GM12878 (cell line): ENCODE measurements at regions not wholly inside any gene's neighbourhood (a gene's known extent, or its start where the extent isn't known, plus 50 kb on each side); places are given as distances from the start of the nearest gene placed in this dataset.

Experiments
- CTCF ChIP-seq, 3 experiments: IDR thresholded peaks in 2 of 3; conservative IDR thresholded peaks in 1 of 3; 2 replicates each; pipeline ENCODE4 v1.5.1; 2011; ENCODE audit warnings: low read depth in 3 of 3, low read length in 3 of 3, mild to moderate bottlenecking in 3 of 3, control low read depth in 2 of 3, moderate library complexity in 2 of 3, inconsistent platforms in 1 of 3, mixed read lengths in 1 of 3; ENCODE audit not compliant: control insufficient read depth in 2 of 3, insufficient read depth in 1 of 3; ENCODE audit errors: extremely low read depth in 1 of 3
- SUZ12 ChIP-seq: fragments of 200-600 bp; sonication (generic); IDR thresholded peaks from one replicate; pipeline ENCODE4 v1.6.1; 2018; ENCODE audit warnings: antibody characterized with exemption, mild to moderate bottlenecking; ENCODE audit not compliant: unreplicated experiment

- TF ChIP-seq CTCF (IDR thresholded peaks at IDR 0.05 in 2 of 3, conservative IDR thresholded peaks at IDR 0.05 in 1 of 3; ENCODE audit: control insufficient read depth in 2 of 3, extremely low read depth in 1 of 3, insufficient read depth in 1 of 3, low read depth in 3 of 3, low read length in 3 of 3) = no peak
- no peak for TF ChIP-seq SUZ12
Measured at GRCh38 chr1:118340928-118341910, 156.2 kb upstream of the SPAG17 start.
